Small intestine (tissue), 7 donors: ENCODE measurements at regions not wholly inside any gene's neighbourhood (a gene's known extent, or its start where the extent isn't known, plus 50 kb on each side); places are given as distances from the start of the nearest gene placed in this dataset.
"Not testable (repeated sequence)": the region's sequence is repeated elsewhere in the genome, so short reads cannot be mapped to it uniquely, and the experiment has no call there.

Source experiments
- DNase-seq, 2 donors: peaks; one replicate each; pipeline versions ENCODE4 v3.0.0 to v3.0.0-alpha.2; 2013
- FAIRE-seq: peaks from 2 replicates; lab custom pipeline; 2012; peaks lifted over from hg19 to GRCh38; lab: Jason Lieb, UNC
- H3K27ac ChIP-seq, 3 donors: one replicate each; pipeline ENCODE4 v1.5.1; 2013; ENCODE audit warnings: low read length in 2 of 3, mild to moderate bottlenecking in 2 of 3, control low read depth in 1 of 3, inconsistent platforms in 1 of 3, low read depth in 1 of 3, moderate library complexity in 1 of 3
- H3K27me3 ChIP-seq, 3 donors: one replicate each; pipeline ENCODE4 v1.6.1; 2013; ENCODE audit warnings: low read length in 3 of 3, inconsistent platforms in 1 of 3; ENCODE audit not compliant: control insufficient read depth in 3 of 3, insufficient read depth in 3 of 3
- H3K36me3 ChIP-seq, 3 donors: one replicate each; pipeline ENCODE4 v1.6.1; 2013; ENCODE audit warnings: low read length in 3 of 3, inconsistent platforms in 1 of 3, low read depth in 1 of 3, mild to moderate bottlenecking in 1 of 3, moderate library complexity in 1 of 3; ENCODE audit not compliant: control insufficient read depth in 3 of 3, insufficient read depth in 2 of 3
- H3K4me1 ChIP-seq, 3 donors: one replicate each; pipeline ENCODE4 v1.6.1; 2013; ENCODE audit warnings: low read length in 2 of 3, inconsistent platforms in 1 of 3, low read depth in 1 of 3, mild to moderate bottlenecking in 1 of 3, moderate library complexity in 1 of 3; ENCODE audit not compliant: control insufficient read depth in 3 of 3, insufficient read depth in 2 of 3
- H3K4me3 ChIP-seq, 3 donors: one replicate each; pipeline ENCODE4 v1.5.1; 2013; ENCODE audit warnings: low read length in 3 of 3, control low read depth in 1 of 3, inconsistent platforms in 1 of 3, low read depth in 1 of 3, mild to moderate bottlenecking in 1 of 3, moderate library complexity in 1 of 3
- H3K9me3 ChIP-seq, 2 donors: one replicate each; pipeline ENCODE4 v1.6.1; 2013; ENCODE audit warnings: low read depth in 1 of 2, low read length in 1 of 2; ENCODE audit not compliant: control insufficient read depth in 2 of 2, insufficient read depth in 1 of 2
- WGBS, 3 donors: extraction: QIAGEN DNeasy Blood & Tissue Kit; methylation state at CpG; one replicate each; pipeline ENCODE4 v1.1.7; 2013; 5-methylcytosine and 5-hydroxymethylcytosine counted together
- donor health status: healthy with polysubstance abuse.
- donor health status: control.
- donor health status: control.
- donor health status: Bipolar disorder and iron deficiency.
- donor health status: healthy.

DNA sequence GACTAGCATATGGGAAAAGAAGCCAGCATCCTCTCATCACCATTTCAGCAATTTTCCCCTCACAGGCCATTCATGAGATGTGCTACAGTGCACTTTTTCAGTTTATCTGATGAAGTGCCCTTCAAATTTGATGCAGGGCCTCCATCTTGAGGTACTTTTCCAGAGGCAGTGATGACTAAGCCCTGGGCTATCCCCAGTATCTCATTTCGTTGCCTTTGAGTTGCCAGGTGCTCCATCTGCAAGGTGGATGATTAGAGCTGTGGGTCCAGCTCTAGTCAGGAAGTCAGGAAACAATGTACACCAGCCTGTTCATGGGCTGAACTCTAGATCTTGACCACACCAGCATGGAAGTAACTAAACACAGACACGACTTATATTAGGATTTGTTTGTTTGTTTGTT, 425.2 kb downstream of the METTL4 start:
- FAIRE-seq (no peak), DNase-seq (no peak)
- Histone ChIP-seq H3K27me3 (no peaks in the 10 kb centered on the region), H3K36me3 (no peaks in the 10 kb centered on the region), H3K4me1 (no peaks in the 10 kb centered on the region), H3K27ac (no peak overlapping the region), H3K4me3 (no peak overlapping the region), H3K9me3 (no peaks in the 10 kb centered on the region)
- WGBS, 3 donors, result 41 to 62% (median 46%) methylated on average over 2 of the region's 2 CpGs

DNA sequence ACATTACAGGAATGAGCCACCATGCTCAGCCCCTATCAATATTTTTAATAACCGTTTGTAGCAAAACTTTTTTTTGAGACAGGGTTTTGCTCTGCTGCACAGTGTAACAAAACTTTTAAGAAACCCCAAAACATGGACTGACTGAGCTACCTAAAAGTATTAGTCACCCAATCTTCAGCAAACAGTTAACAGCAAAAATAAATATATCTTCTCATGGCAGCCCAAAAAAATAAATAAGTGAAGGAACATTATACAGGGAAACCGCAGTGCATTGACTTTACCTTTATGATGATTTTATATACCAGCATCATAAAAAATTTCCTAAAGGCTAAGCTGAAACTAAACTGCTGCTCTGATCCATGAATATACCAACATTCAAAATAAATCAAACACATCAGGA, 424.6 kb downstream of the METTL4 start:
- WGBS, 3 donors, result 80 to 85% (median 84%) methylated on average over 2 of the region's 2 CpGs
- no peak for FAIRE-seq

GRCh38 chr18:2147476-2148230, 423.7 kb downstream of the METTL4 start:
- FAIRE-seq (no peak), DNase-seq (no peak)
- 64 to 75% (median 71%) methylated on average over 8 of the region's 8 CpGs for WGBS, 3 donors
- Histone ChIP-seq H3K4me3 (no peak overlapping the region), H3K4me1 (no peaks in the 10 kb centered on the region), H3K36me3 (no peaks in the 10 kb centered on the region), H3K9me3 (no peaks in the 10 kb centered on the region), H3K27ac (no peak overlapping the region), H3K27me3 (no peaks in the 10 kb centered on the region)

More for the DNA sequence above, 424.6 kb downstream of the METTL4 start:
- no peak for DNase-seq
- no peaks in the 10 kb centered on the region for H3K27me3 ChIP-seq
- H3K4me1 ChIP-seq, result no peaks in the 10 kb centered on the region
- no peak overlapping the region for H3K27ac ChIP-seq
- no peak overlapping the region for H3K4me3 ChIP-seq
- no peaks in the 10 kb centered on the region for H3K36me3 ChIP-seq
- H3K9me3 ChIP-seq, result no peaks in the 10 kb centered on the region

GRCh38 chr18:2148823-2149222, 422.5 kb downstream of the METTL4 start:
- DNase-seq, result no peak
- WGBS, 3 donors, result 80 to 89% (median 83%) methylated on average over 4 of the region's 4 CpGs
- Histone ChIP-seq H3K4me1 (no peaks in the 10 kb centered on the region), H3K36me3 (no peaks in the 10 kb centered on the region), H3K4me3 (no peak overlapping the region), H3K27me3 (no peaks in the 10 kb centered on the region), H3K9me3 (no peaks in the 10 kb centered on the region), H3K27ac (no peak overlapping the region)
- no peak for FAIRE-seq

DNA sequence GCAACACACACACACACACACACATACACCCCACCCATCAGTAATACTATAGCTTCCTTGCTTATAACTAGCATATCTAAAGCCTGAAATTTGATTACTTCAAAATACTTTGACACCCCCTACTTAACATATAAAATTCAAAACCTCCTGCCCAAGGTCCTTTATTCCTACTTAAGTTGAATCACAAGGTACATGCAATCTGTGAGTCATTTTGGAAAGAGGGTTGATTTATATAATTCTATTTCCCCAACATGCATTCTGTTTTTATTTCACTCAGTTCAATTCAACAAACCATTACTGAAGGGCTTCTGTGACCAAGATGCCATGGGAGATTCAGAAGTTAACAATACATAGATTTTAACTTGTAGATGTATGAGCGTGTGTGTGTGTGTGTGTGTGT, 420.7 kb downstream of the METTL4 start:
- Histone ChIP-seq H3K36me3 (no peaks in the 10 kb centered on the region), H3K9me3 (no peaks in the 10 kb centered on the region), H3K4me3 (no peak overlapping the region), H3K4me1 (no peaks in the 10 kb centered on the region), H3K27ac (no peak overlapping the region), H3K27me3 (no peaks in the 10 kb centered on the region)
- no peak for FAIRE-seq
- 88 to 90% (median 89%) methylated on average over 1 of the region's 1 CpG for WGBS, 3 donors
- DNase-seq, result no peak

GRCh38 chr18:2154278-2154677, 417.0 kb downstream of the METTL4 start:
- no peaks in the 10 kb centered on the region for H3K9me3 ChIP-seq
- H3K27ac ChIP-seq, result no peak overlapping the region
- H3K27me3 ChIP-seq, result no peaks in the 10 kb centered on the region
- no peak overlapping the region for H3K4me3 ChIP-seq
- FAIRE-seq (no peak), DNase-seq (no peak)
- H3K4me1 ChIP-seq, result no peaks in the 10 kb centered on the region
- 65 to 82% (median 77%) methylated on average over 1 of the region's 1 CpG for WGBS, 3 donors
- H3K36me3 ChIP-seq, result no peaks in the 10 kb centered on the region

DNA sequence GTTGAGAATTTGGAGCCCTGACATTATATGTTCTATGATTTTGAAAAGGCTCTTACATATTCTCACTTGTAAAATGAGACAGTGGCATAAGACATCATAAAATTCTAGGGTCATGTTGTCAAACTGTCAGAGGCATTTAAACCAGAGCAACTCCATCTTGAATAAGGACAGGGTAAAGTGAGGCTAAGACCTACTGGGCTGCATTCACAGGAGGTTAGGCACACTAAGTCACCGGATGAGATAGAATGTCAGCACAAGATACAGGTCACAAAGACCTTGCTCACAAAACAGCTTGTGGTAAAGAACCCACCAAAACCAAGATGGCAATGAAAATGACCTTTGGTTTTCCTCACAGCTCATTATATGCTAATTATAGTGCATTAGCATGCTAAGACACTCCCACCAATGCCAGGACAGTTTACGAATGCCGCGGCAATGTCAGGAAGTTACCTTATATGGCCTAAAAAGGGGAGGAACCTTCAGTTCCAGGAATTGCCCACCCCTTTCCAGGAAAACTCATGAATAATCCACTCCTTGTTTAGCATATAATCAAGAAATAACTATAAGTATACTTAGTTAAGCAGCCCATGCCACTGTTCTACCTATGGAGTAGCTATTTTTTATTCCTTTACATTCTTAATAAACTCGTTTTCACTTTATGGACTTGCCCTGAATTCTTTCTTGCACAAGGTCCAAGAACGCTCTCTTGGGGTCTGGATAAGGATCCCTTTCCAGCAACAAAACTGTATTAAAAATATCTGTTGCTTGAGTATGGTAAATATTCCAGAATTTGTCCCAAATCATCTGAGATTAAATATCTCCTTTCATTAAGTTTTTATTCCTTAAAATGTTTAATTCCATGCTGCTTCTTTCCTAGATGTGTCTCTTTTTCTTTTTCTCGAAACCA, 406.4 kb downstream of the METTL4 start:
- FAIRE-seq (no peak), DNase-seq (no peak)
- WGBS, 3 donors, result 64% methylated on average over 7 of the region's 7 CpGs
- Histone ChIP-seq H3K27ac (no peak overlapping the region), H3K27me3 (peaks cover 0 to 3% (median 0%) of the 10 kb centered on the region in 3 donors), H3K36me3 (no peaks in the 10 kb centered on the region), H3K4me1 (peaks cover 0 to 1% (median 0%) of the 10 kb centered on the region in 3 donors), H3K9me3 (no peaks in the 10 kb centered on the region), H3K4me3 (no peak overlapping the region)

DNA sequence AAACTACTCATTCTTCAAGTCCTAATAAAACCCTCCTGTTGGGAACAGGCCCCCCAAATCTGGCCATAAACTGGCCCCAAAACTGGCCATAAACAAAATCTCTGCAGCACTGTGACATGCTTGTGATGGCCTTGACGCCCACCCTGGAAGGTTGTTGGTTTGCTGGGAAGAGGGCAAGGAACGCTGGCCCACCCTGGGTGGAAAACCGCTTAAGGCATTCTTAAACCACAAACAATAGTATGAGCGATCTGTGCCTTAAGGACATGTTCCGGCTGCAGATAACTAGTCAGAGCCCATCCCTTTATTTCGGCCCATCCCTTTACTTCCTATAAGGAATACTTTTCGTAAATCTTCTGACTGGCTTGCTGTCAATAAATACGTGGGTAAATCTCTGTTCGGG, 404.4 kb downstream of the METTL4 start:
- H3K9me3 ChIP-seq, H3K36me3 ChIP-seq, DNase-seq, H3K27me3 ChIP-seq, H3K27ac ChIP-seq, H3K4me3 ChIP-seq, H3K4me1 ChIP-seq, FAIRE-seq: not testable (repeated sequence)
- 74 to 87% (median 83%) methylated on average over 9 of the region's 9 CpGs for WGBS, 3 donors
